ENCODE measurements at regions not wholly inside any gene's neighbourhood (a gene's known extent, or its start where the extent isn't known, plus 50 kb on each side); places are given as distances from the start of the nearest gene placed in this dataset.
"Not testable (repeated sequence)": the region's sequence is repeated elsewhere in the genome, so short reads cannot be mapped to it uniquely, and the experiment has no call there.

DNA sequence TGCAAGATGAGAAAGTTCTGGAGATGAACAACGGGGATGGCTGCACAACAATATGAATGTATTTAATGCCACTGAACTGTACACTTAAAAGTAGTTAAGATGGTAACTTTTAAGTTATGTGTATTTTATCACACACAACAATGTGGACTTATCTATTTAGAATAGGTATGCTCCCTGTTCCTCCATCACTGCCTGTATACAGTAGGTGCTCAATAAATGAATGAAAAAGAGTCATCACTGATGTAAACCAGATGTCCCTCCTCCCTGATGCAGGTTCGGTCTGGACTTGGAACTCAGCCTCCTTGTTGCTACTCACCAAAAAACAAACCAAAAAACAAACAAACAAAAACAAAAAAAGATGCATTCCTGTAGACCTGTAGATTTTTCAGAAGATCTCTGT lies 65.9 kb upstream of the BOD1 start:
- H3K14ac ChIP-seq (ENCODE audit: insufficient read depth, low read length): no peak overlapping the region
- H3K27ac Mint-ChIP-seq: no peak overlapping the region; a peak in 1 of 7 replicates
- TF ChIP-seq, protein P1, sequence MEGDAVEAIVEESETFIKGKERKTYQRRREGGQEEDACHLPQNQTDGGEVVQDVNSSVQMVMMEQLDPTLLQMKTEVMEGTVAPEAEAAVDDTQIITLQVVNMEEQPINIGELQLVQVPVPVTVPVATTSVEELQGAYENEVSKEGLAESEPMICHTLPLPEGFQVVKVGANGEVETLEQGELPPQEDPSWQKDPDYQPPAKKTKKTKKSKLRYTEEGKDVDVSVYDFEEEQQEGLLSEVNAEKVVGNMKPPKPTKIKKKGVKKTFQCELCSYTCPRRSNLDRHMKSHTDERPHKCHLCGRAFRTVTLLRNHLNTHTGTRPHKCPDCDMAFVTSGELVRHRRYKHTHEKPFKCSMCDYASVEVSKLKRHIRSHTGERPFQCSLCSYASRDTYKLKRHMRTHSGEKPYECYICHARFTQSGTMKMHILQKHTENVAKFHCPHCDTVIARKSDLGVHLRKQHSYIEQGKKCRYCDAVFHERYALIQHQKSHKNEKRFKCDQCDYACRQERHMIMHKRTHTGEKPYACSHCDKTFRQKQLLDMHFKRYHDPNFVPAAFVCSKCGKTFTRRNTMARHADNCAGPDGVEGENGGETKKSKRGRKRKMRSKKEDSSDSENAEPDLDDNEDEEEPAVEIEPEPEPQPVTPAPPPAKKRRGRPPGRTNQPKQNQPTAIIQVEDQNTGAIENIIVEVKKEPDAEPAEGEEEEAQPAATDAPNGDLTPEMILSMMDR (conservative IDR thresholded peaks at IDR 0.05): no peak
- no peak overlapping the region for H3K23ac ChIP-seq (ENCODE audit: insufficient read length, low read depth, low read length)
- H3K27ac ChIP-seq (ENCODE audit: insufficient read length, low read depth, low read length): no peak overlapping the region
- WGBS (ENCODE audit: extremely low coverage, insufficient read length, low lambda C conversion rate): no CpG with 5 or more reads among the region's 2 CpGs
- no peak overlapping the region for H2BK12ac ChIP-seq (ENCODE audit: insufficient read length, low read depth, low read length)
- H3K4me1 ChIP-seq (ENCODE audit: insufficient read depth, low read length): no peaks in the 10 kb centered on the region
- H3K9me3 Mint-ChIP-seq: peaks cover 5 to 16% of the 10 kb centered on the region in 2 experiments; a peak in 4 of 5 replicates
- H2BK20ac ChIP-seq (ENCODE audit: low read depth, low read length, poor library complexity, severe bottlenecking): no peak overlapping the region
- H3K79me1 ChIP-seq (ENCODE audit: insufficient read depth, low read depth, low read length, poor library complexity, severe bottlenecking): no peaks in the 10 kb centered on the region
- H3K79me2 ChIP-seq (ENCODE audit: insufficient read depth, low read length): no peaks in the 10 kb centered on the region
- H2BK15ac ChIP-seq (ENCODE audit: low read depth, low read length): no peak overlapping the region
- H3K36me3 Mint-ChIP-seq (ENCODE audit: insufficient read depth in 1 of 3, low read depth in 3 of 3): peaks cover 7 to 20% (median 17%) of the 10 kb centered on the region in 3 experiments
- H4K8ac ChIP-seq (replicated peaks; ENCODE audit: insufficient read length, low read depth, low read length): no peak overlapping the region
- DNase-seq: no peak
- H3K4me3 Mint-ChIP-seq: no peak overlapping the region
- no peak overlapping the region for H4K91ac ChIP-seq (ENCODE audit: insufficient read length, low read depth, low read length)
- H2BK5ac ChIP-seq (ENCODE audit: insufficient read length, low read length): no peak overlapping the region
- no peaks in the 10 kb centered on the region for H4K20me1 ChIP-seq (ENCODE audit: control insufficient read depth, insufficient read depth, insufficient read length)
- H3K9me3 ChIP-seq (ENCODE audit: control insufficient read depth, low read depth, low read length): no peaks in the 10 kb centered on the region
- H3K18ac ChIP-seq (ENCODE audit: insufficient read length, low read depth, low read length): no peak overlapping the region
- no peak overlapping the region for H4K5ac ChIP-seq (ENCODE audit: insufficient read length, low read depth, low read length)
- H3K4me2 ChIP-seq (ENCODE audit: insufficient read depth, insufficient read length, low read length): no peak overlapping the region
- H3K56ac ChIP-seq (ENCODE audit: insufficient read length, low read depth, low read length): no peak overlapping the region
- no peak overlapping the region for H2AK5ac ChIP-seq (ENCODE audit: insufficient read length, low read length)
- no peak overlapping the region for H3K9ac ChIP-seq (ENCODE audit: extremely low read depth, insufficient read length, low read length)
- no peak overlapping the region for H3K4ac ChIP-seq (ENCODE audit: low read depth, low read length)
- no peaks in the 10 kb centered on the region for H3K27me3 ChIP-seq (ENCODE audit: insufficient read depth, low read length)
- peaks cover 0 to 2% of the 10 kb centered on the region in 2 experiments; a peak in 2 of 4 replicates for H3K4me1 Mint-ChIP-seq
- no peaks in the 10 kb centered on the region for H3K23me2 ChIP-seq (ENCODE audit: insufficient read length, low read depth, low read length, poor library complexity, severe bottlenecking)
- peaks cover 6% of the 10 kb centered on the region for H3K27me3 Mint-ChIP-seq (ENCODE audit: low read depth)
- no peak overlapping the region for H3T11ph ChIP-seq (ENCODE audit: low read length)
- no peak overlapping the region for H2AFZ ChIP-seq (ENCODE audit: low read length)
- no peak overlapping the region for H2BK120ac ChIP-seq (ENCODE audit: low read depth, low read length, poor library complexity, severe bottlenecking)

DNA sequence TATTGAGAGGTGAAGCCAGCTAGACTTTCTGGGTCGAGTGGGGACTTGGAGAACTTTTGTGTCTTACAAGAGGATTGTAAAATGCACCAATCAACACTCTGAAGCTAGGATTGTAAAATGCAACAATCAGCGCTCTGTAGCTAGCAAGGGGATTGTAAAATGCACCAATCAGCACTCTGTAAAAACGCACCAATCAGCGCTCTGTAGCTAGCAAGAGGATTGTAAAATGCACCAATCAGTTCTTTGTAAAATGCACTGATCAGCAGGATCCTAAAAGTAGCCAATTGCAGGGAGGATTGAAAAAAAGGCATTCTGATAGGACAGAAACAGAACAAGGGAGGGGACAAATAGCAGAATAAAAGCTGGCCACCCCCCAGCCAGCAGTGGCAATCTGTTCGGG lies 68.1 kb upstream of the BOD1 start:
- not testable (repeated sequence) for H3K27ac Mint-ChIP-seq; H4K20me1 ChIP-seq (ENCODE audit: control insufficient read depth, insufficient read depth, insufficient read length); H2BK5ac ChIP-seq (ENCODE audit: insufficient read length, low read length); H2BK12ac ChIP-seq (ENCODE audit: insufficient read length, low read depth, low read length); H3K23me2 ChIP-seq (ENCODE audit: insufficient read length, low read depth, low read length, poor library complexity, severe bottlenecking); H3K56ac ChIP-seq (ENCODE audit: insufficient read length, low read depth, low read length); H3K9me3 Mint-ChIP-seq; H3K27ac ChIP-seq (ENCODE audit: insufficient read length, low read depth, low read length); H2BK15ac ChIP-seq (ENCODE audit: low read depth, low read length); H3K79me1 ChIP-seq (ENCODE audit: insufficient read depth, low read depth, low read length, poor library complexity, severe bottlenecking); H2AK5ac ChIP-seq (ENCODE audit: insufficient read length, low read length); H3K9me3 ChIP-seq (ENCODE audit: control insufficient read depth, low read depth, low read length); H3K27me3 Mint-ChIP-seq (ENCODE audit: low read depth); H3K23ac ChIP-seq (ENCODE audit: insufficient read length, low read depth, low read length); H3K79me2 ChIP-seq (ENCODE audit: insufficient read depth, low read length); H3K4me2 ChIP-seq (ENCODE audit: insufficient read depth, insufficient read length, low read length); H2BK20ac ChIP-seq (ENCODE audit: low read depth, low read length, poor library complexity, severe bottlenecking); H2BK120ac ChIP-seq (ENCODE audit: low read depth, low read length, poor library complexity, severe bottlenecking); H3K14ac ChIP-seq (ENCODE audit: insufficient read depth, low read length); H3K4ac ChIP-seq (ENCODE audit: low read depth, low read length); DNase-seq; H3T11ph ChIP-seq (ENCODE audit: low read length); H4K8ac ChIP-seq (replicated peaks; ENCODE audit: insufficient read length, low read depth, low read length); H4K5ac ChIP-seq (ENCODE audit: insufficient read length, low read depth, low read length); H3K18ac ChIP-seq (ENCODE audit: insufficient read length, low read depth, low read length); H3K9ac ChIP-seq (ENCODE audit: extremely low read depth, insufficient read length, low read length); H3K4me3 Mint-ChIP-seq; H3K4me1 ChIP-seq (ENCODE audit: insufficient read depth, low read length); H2AFZ ChIP-seq (ENCODE audit: low read length); H4K91ac ChIP-seq (ENCODE audit: insufficient read length, low read depth, low read length); H3K27me3 ChIP-seq (ENCODE audit: insufficient read depth, low read length)
- no CpG with 5 or more reads among the region's 5 CpGs for whole genome bisulfite sequencing (ENCODE audit: extremely low coverage, insufficient read length, low lambda C conversion rate)
- peaks cover 10 to 12% of the 10 kb centered on the region in 2 experiments for H3K4me1 Mint-ChIP-seq
- H3K36me3 Mint-ChIP-seq (ENCODE audit: insufficient read depth in 1 of 3, low read depth in 3 of 3): peaks cover 6 to 13% (median 9%) of the 10 kb centered on the region in 3 experiments; a peak in 6 of 7 replicates

Measured in H9 (cell line).